ENCODE measurements at regions not wholly inside any gene's neighbourhood (a gene's known extent, or its start where the extent isn't known, plus 50 kb on each side); places are given as distances from the start of the nearest gene placed in this dataset.
"Not testable (repeated sequence)": the region's sequence is repeated elsewhere in the genome, so short reads cannot be mapped to it uniquely, and the experiment has no call there.

GRCh38 chr1:176396604-176397395, 66.2 kb upstream of the PAPPA2 start:
- FAIRE-seq: not testable (repeated sequence)

- FAIRE-seq: no peak
These were observed 71.4 kb upstream of the PAPPA2 start for GRCh38 chr1:176391621-176392020.

GRCh38 chr1:176384841-176385240, 78.1 kb upstream of the PAPPA2 start:
- FAIRE-seq: no peak

- no peak for FAIRE-seq
These were observed 80.8 kb upstream of the PAPPA2 start for GRCh38 chr1:176382163-176382562.

- FAIRE-seq: no peak
These were observed 83.2 kb upstream of the PAPPA2 start for GRCh38 chr1:176379626-176380339.

- FAIRE-seq: peak; percentile 78
These were observed 87.9 kb upstream of the PAPPA2 start for GRCh38 chr1:176374967-176375569.

- FAIRE-seq: no peak
These were observed 98.6 kb upstream of the PAPPA2 start for GRCh38 chr1:176364236-176364905.

- FAIRE-seq: not testable (repeated sequence)
These were observed 113.8 kb upstream of the PAPPA2 start for GRCh38 chr1:176349135-176349715.

- no peak for FAIRE-seq
These were observed 121.3 kb upstream of the PAPPA2 start for GRCh38 chr1:176341656-176342055.

- FAIRE-seq: no peak
These were observed 124.1 kb upstream of the PAPPA2 start for GRCh38 chr1:176338877-176339276.

- no peak for FAIRE-seq
These were observed 123.7 kb upstream of the COP1 start for GRCh38 chr1:176330782-176331181.

- no peak for FAIRE-seq
These were observed 118.6 kb upstream of the COP1 start for GRCh38 chr1:176325664-176326063.

GRCh38 chr1:176323472-176323871, 116.4 kb upstream of the COP1 start:
- FAIRE-seq: no peak

GRCh38 chr1:176315519-176316220, 108.6 kb upstream of the COP1 start:
- FAIRE-seq: no peak

- not testable (repeated sequence) for FAIRE-seq
These were observed 89.5 kb upstream of the COP1 start for GRCh38 chr1:176296602-176297001.

GRCh38 chr1:176285996-176286395, 78.9 kb upstream of the COP1 start:
- no peak for FAIRE-seq

GRCh38 chr1:176271572-176271971, 64.5 kb upstream of the COP1 start:
- FAIRE-seq: no peak
